ENCODE measurements at regions not wholly inside any gene's neighbourhood (a gene's known extent, or its start where the extent isn't known, plus 50 kb on each side); places are given as distances from the start of the nearest gene placed in this dataset.
"Not testable (repeated sequence)": the region's sequence is repeated elsewhere in the genome, so short reads cannot be mapped to it uniquely, and the experiment has no call there.

- no peak overlapping the region for H3K27ac ChIP-seq
- H3K36me3 ChIP-seq: no peaks in the 10 kb centered on the region
- no peaks in the 10 kb centered on the region for H3K4me1 ChIP-seq
- no peaks in the 10 kb centered on the region for H3K9me3 ChIP-seq
- intact Hi-C loops (cut with DNase I; ENCODE audit: low total_unique reads): no loop called here
- H3K27me3 ChIP-seq: no peaks in the 10 kb centered on the region
- TF ChIP-seq, protein P1, sequence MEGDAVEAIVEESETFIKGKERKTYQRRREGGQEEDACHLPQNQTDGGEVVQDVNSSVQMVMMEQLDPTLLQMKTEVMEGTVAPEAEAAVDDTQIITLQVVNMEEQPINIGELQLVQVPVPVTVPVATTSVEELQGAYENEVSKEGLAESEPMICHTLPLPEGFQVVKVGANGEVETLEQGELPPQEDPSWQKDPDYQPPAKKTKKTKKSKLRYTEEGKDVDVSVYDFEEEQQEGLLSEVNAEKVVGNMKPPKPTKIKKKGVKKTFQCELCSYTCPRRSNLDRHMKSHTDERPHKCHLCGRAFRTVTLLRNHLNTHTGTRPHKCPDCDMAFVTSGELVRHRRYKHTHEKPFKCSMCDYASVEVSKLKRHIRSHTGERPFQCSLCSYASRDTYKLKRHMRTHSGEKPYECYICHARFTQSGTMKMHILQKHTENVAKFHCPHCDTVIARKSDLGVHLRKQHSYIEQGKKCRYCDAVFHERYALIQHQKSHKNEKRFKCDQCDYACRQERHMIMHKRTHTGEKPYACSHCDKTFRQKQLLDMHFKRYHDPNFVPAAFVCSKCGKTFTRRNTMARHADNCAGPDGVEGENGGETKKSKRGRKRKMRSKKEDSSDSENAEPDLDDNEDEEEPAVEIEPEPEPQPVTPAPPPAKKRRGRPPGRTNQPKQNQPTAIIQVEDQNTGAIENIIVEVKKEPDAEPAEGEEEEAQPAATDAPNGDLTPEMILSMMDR (IDR thresholded peaks at IDR 0.05): no peak
- no peak overlapping the region for H3K4me3 ChIP-seq
- no peak for DNase-seq
Measured at GRCh38 chrY:11070250-11071113, 1542.8 kb downstream of the TSPY10 start.

DNA sequence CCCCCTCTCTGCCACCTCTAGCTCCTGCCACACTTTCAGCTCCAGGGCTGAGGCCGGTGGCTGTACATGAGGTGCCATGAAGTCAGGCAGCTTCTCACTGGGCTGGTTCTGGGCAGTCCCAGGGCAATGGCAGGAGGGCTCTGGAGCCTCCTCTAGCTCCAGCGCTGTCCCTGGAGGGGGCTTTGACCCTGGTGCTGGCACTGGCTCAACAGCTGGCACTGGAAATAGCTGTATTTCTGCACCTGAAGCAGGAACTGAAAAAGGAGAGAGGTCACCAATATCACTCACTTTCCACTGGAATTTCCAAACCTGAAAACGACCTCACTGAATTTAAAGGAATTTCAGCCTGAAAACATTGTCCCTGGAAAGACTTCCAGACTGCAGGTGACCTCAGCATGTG is 1558.1 kb downstream of the TSPY10 start:
- H3K27ac ChIP-seq; H3K4me1 ChIP-seq; H3K4me3 ChIP-seq; DNase-seq; H3K36me3 ChIP-seq; H3K9me3 ChIP-seq; H3K27me3 ChIP-seq; intact Hi-C loops (cut with DNase I; ENCODE audit: low total_unique reads): not testable (repeated sequence)

- H3K4me3 ChIP-seq; H3K4me1 ChIP-seq; H3K27me3 ChIP-seq; H3K36me3 ChIP-seq; DNase-seq; H3K27ac ChIP-seq; intact Hi-C loops (cut with DNase I; ENCODE audit: low total_unique reads); H3K9me3 ChIP-seq: not testable (repeated sequence)
Measured at GRCh38 chrY:11097498-11097897, 1569.8 kb downstream of the TSPY10 start.

GRCh38 chrY:11098419-11098818 is 1570.7 kb downstream of the TSPY10 start:
- H3K4me3 ChIP-seq; H3K9me3 ChIP-seq; DNase-seq; H3K27ac ChIP-seq; intact Hi-C loops (cut with DNase I; ENCODE audit: low total_unique reads); H3K27me3 ChIP-seq; H3K4me1 ChIP-seq; H3K36me3 ChIP-seq: not testable (repeated sequence)

GRCh38 chrY:11099004-11099403 is 1571.3 kb downstream of the TSPY10 start:
- no peaks in the 10 kb centered on the region for H3K4me1 ChIP-seq
- no peak overlapping the region for H3K4me3 ChIP-seq
- no peaks in the 10 kb centered on the region for H3K27me3 ChIP-seq
- no peaks in the 10 kb centered on the region for H3K9me3 ChIP-seq
- intact Hi-C loops (cut with DNase I; ENCODE audit: low total_unique reads): no loop called here
- H3K36me3 ChIP-seq: no peaks in the 10 kb centered on the region
- no peak overlapping the region for H3K27ac ChIP-seq
- DNase-seq: no peak
- TF ChIP-seq, protein P1 (IDR thresholded peaks at IDR 0.05): no peak

DNA sequence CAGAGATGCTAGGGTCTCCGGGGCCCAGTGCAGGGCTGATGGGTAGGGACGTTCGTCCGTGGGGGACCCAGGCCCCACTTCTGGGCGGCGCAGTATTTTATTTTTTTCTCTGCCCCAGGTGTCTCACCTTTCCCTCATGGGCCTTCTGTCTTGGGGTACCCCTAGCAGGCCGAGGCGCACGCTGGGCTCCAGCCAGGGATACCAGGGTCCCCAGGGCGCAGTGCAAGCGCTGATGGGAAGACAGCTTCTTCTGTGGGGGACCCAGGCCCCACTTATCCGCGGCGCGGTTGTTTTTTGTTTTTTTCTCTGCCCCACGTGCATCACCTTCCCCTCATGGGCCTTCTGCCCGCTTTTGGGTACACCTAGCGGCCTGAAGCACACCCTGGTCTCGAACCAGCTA is 1572.8 kb downstream of the TSPY10 start:
- H3K4me3 ChIP-seq; H3K27ac ChIP-seq; H3K36me3 ChIP-seq; intact Hi-C loops (cut with DNase I; ENCODE audit: low total_unique reads); DNase-seq; H3K9me3 ChIP-seq; H3K4me1 ChIP-seq; H3K27me3 ChIP-seq: not testable (repeated sequence)

- H3K9me3 ChIP-seq; H3K27me3 ChIP-seq; H3K36me3 ChIP-seq; DNase-seq; H3K27ac ChIP-seq; H3K4me3 ChIP-seq; intact Hi-C loops (cut with DNase I; ENCODE audit: low total_unique reads); H3K4me1 ChIP-seq: not testable (repeated sequence)
Measured at GRCh38 chrY:11102987-11103386, 1575.3 kb downstream of the TSPY10 start.

GRCh38 chrY:11107127-11107918 is 1579.6 kb downstream of the TSPY10 start:
- H3K36me3 ChIP-seq; DNase-seq; H3K27me3 ChIP-seq; H3K27ac ChIP-seq; intact Hi-C loops (cut with DNase I; ENCODE audit: low total_unique reads); H3K4me3 ChIP-seq; H3K9me3 ChIP-seq; H3K4me1 ChIP-seq: not testable (repeated sequence)

DNA sequence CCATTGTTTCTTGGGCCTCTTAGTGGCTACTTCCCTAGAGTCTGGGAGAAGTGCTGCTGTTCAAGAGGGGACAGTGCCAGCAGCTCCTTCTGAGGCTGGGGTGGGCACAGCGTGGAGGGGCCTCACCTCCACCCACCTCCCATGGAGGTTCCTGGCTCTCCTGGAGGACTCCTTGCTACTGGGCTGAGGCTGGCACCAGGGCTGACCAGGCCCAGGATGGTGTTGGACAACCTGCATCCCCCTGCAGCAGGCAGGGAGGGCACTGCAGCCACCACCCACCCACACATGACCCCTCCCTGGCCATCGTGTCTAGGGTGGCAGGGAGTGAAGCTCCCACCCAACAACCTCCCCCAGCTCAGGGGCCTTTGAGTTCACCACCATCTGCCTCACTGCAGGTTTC is 1549.3 kb upstream of the USP9Y start:
- DNase-seq; intact Hi-C loops (cut with DNase I; ENCODE audit: low total_unique reads); H3K4me1 ChIP-seq; H3K36me3 ChIP-seq; H3K27me3 ChIP-seq; H3K4me3 ChIP-seq; H3K27ac ChIP-seq; H3K9me3 ChIP-seq: not testable (repeated sequence)

DNA sequence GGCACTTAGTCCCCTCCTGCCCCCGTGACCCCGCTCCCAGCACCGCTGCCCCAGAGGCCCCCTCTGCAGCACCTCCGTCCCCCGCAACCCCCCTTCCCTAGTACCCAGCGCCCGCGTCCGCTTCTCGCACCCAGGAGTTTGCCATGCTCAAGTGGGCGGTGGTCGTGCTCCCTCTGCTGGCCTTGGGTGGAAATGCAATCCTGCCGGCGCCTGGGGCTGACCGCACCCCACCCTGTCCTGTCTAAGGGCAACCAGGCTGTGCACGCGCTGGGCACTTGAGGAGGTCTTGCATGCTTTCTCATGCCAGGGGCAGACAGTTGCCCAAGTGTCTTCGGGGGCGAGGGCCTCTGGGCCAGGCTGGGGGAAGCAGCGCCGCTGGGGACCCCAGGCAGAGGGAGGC is 1544.9 kb upstream of the USP9Y start:
- H3K27ac ChIP-seq; DNase-seq; intact Hi-C loops (cut with DNase I; ENCODE audit: low total_unique reads): not testable (repeated sequence)

DNA sequence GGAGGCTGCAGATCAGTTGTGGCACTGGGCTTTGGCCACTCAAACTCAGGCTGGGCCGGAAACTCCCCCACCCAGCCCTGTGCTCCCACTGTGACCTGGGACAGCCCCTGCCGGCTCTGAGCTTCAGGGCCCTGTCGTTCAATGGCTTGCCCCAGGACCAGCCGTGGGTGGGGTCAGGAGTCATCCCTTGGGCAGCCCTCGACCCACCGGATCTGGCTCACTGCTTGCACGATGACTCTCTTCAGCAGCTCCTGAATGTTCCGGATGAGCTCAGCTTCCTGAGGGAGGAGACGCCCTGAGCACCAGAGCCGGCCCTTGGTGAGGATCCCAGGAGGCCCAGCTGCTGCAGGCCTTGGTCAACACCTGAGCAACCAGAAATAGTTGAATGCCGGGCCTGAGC is 1544.2 kb upstream of the USP9Y start:
- intact Hi-C loops (cut with DNase I; ENCODE audit: low total_unique reads); H3K36me3 ChIP-seq; DNase-seq; H3K27ac ChIP-seq; H3K4me3 ChIP-seq; H3K27me3 ChIP-seq; H3K9me3 ChIP-seq; H3K4me1 ChIP-seq: not testable (repeated sequence)

More for the DNA sequence above, 1544.9 kb upstream of the USP9Y start:
- not testable (repeated sequence) for H3K36me3 ChIP-seq, H3K4me3 ChIP-seq, H3K4me1 ChIP-seq, H3K9me3 ChIP-seq, H3K27me3 ChIP-seq

GRCh38 chrY:11177033-11177432 is 1524.0 kb upstream of the USP9Y start:
- H3K27me3 ChIP-seq; H3K4me1 ChIP-seq; intact Hi-C loops (cut with DNase I; ENCODE audit: low total_unique reads); DNase-seq; H3K9me3 ChIP-seq; H3K36me3 ChIP-seq; H3K4me3 ChIP-seq; H3K27ac ChIP-seq: not testable (repeated sequence)
